HG03439 (cell line): ENCODE measurements at regions not wholly inside any gene's neighbourhood (a gene's known extent, or its start where the extent isn't known, plus 50 kb on each side); places are given as distances from the start of the nearest gene placed in this dataset.

Experiments used
- ATAC-seq: cut with Tn5 transposase; IDR thresholded peaks from one replicate; pipeline ENCODE4 v1.9.1; 2021; ENCODE audit warnings: mild to moderate bottlenecking, moderate library complexity; ENCODE audit not compliant: unreplicated experiment

- ATAC-seq: no peak
These were observed 522.2 kb upstream of the JAG1 start for GRCh38 chr20:11195899-11196558.

GRCh38 chr20:11197851-11198250, 524.1 kb upstream of the JAG1 start:
- no peak for ATAC-seq

GRCh38 chr20:11200423-11200822, 526.6 kb upstream of the JAG1 start:
- no peak for ATAC-seq

- ATAC-seq: peak; percentile 80
These were observed 531.3 kb upstream of the JAG1 start for GRCh38 chr20:11204926-11205768.

GRCh38 chr20:11205769-11206362, 532.1 kb upstream of the JAG1 start:
- ATAC-seq: no peak

- ATAC-seq: no peak
These were observed 534.1 kb upstream of the JAG1 start for GRCh38 chr20:11207749-11208502.

GRCh38 chr20:11210611-11211010, 536.8 kb upstream of the JAG1 start:
- no peak for ATAC-seq

- no peak for ATAC-seq
These were observed 538.5 kb upstream of the JAG1 start for GRCh38 chr20:11212272-11212671.

GRCh38 chr20:11212902-11213301, 539.1 kb upstream of the JAG1 start:
- no peak for ATAC-seq

- ATAC-seq: no peak
These were observed 540.5 kb upstream of the JAG1 start for GRCh38 chr20:11214256-11214840.

GRCh38 chr20:11216451-11217314, 542.9 kb upstream of the JAG1 start:
- no peak for ATAC-seq

GRCh38 chr20:11217326-11218172, 543.8 kb upstream of the JAG1 start:
- ATAC-seq: no peak

- no peak for ATAC-seq
These were observed 544.4 kb upstream of the JAG1 start for GRCh38 chr20:11218173-11218680.

GRCh38 chr20:11219192-11219591, 545.4 kb upstream of the JAG1 start:
- ATAC-seq: no peak

- no peak for ATAC-seq
These were observed 547.2 kb upstream of the JAG1 start for GRCh38 chr20:11221046-11221445.

GRCh38 chr20:11222243-11222642, 548.4 kb upstream of the JAG1 start:
- no peak for ATAC-seq

- no peak for ATAC-seq
These were observed 553.8 kb upstream of the JAG1 start for GRCh38 chr20:11227602-11228001.

- ATAC-seq: no peak
These were observed 556.0 kb upstream of the JAG1 start for GRCh38 chr20:11229772-11230171.

GRCh38 chr20:11230999-11231398, 557.2 kb upstream of the JAG1 start:
- ATAC-seq: no peak
